ENCODE measurements at regions not wholly inside any gene's neighbourhood (a gene's known extent, or its start where the extent isn't known, plus 50 kb on each side); places are given as distances from the start of the nearest gene placed in this dataset.

DNA sequence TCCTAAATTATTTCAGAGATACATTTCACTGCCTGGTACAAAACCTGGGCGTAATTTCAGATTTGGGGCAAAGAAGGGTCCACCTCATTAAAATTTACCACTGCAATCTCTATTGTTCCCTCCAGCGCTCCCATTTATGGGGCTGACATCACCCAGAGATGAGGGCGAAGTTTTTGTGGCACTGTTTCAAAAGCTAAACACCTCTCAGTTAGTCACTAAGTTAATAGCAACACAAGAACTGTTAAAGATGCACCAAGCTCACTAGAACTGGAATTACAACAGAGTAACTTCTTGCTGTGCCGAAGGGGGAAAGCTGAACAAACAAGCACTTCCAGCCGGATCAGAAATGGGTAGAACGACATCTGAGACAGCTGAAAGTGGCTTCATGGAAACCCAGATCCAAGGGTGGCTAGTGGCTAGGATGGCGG lies 179.4 kb downstream of the GATA3 start:
- peaks cover 3% of the 10 kb centered on the region for H3K9me3 Mint-ChIP-seq
- no peak for ATAC-seq
- H3K36me3 Mint-ChIP-seq: no peaks in the 10 kb centered on the region
- H3K4me3 Mint-ChIP-seq: no peak overlapping the region
- H3K4me1 Mint-ChIP-seq: no peaks in the 10 kb centered on the region
- H3K27ac Mint-ChIP-seq: no peak overlapping the region
- no peaks in the 10 kb centered on the region for H3K27me3 Mint-ChIP-seq

DNA sequence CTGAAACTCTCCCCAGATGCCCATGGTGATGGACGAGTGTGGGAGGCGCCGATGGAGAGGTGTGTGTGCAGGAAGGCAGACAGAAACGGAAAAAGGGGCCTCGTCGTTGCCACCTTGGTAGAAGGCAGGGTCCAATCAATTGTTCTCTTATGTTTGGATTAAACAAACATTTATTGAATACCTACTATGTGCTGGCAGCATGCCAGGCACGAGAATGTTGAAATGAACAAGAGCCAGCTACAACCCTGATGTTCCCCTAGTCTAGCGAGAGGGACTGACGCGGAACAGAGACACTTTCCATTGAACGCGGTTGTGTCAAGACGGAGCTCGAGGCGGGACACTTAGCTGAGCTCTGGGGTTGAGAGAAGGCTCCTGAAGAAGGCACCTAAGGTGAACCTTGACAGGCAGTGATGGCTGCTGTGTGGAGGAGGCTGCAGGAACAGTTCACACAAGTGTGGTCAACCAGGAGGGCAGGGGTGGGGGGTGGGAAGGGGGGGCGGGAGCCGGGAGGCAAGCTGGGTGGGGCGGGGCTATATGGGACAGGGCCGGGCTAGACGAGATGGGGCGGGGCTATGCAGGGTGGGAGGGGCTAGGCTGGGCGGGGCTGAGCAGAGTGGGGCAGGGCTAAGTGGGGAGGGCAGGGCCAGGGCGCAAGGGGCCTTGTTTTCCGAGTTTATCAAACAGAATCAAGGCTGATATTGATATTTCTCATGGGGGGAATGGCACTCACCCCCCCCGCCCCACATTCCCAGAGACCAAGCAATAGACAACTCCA lies 181.0 kb downstream of the GATA3 start:
- no peak for ATAC-seq
- Mint-ChIP-seq H3K9me3 (peaks cover 3% of the 10 kb centered on the region), H3K36me3 (no peaks in the 10 kb centered on the region), H3K4me1 (no peaks in the 10 kb centered on the region), H3K4me3 (no peak overlapping the region), H3K27me3 (no peaks in the 10 kb centered on the region), H3K27ac (no peak overlapping the region)

DNA sequence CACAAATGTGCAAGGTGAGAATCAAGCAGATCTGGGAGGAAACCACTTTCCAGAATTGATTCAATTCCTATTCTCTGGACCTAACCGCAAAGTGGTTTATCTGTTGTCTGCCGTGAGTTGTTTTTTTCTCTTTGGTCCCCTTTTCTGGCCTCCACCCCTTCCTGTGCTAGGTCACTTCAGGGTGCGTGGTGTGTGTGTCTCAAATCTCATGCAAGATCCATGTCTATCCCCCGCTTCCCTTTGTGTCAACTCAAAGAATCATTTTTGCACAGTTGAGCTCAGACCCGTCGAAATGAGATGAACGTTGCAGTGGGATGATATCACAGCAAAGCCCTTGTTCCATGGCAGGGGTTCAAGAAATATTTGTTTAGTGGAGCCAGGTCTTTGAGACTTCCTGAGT lies 184.5 kb downstream of the GATA3 start:
- no peak overlapping the region for H3K27ac Mint-ChIP-seq
- H3K36me3 Mint-ChIP-seq: no peaks in the 10 kb centered on the region
- peaks cover 3% of the 10 kb centered on the region for H3K9me3 Mint-ChIP-seq
- H3K27me3 Mint-ChIP-seq: no peaks in the 10 kb centered on the region
- H3K4me3 Mint-ChIP-seq: no peak overlapping the region
- no peaks in the 10 kb centered on the region for H3K4me1 Mint-ChIP-seq
- no peak for ATAC-seq

DNA sequence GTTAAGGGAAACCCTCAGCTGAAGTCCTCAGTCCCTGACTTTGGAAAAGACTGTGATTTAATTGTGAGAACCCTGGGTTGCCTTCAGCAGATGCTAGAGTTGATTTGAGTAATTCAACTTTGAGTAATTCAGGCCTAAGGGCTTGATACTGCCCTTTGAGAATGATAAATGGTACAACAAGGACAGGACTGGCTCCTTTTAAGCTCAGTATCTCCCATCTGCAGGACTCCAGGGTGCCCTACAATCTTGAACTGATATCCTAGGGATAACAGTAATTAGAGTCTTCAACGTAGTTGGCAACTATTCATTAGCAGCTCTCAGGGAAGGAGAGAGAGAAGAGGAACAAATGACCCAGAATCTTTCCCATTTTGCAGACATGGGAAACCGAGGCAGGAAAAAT lies 186.4 kb downstream of the GATA3 start:
- Mint-ChIP-seq H3K4me3 (no peak overlapping the region), H3K4me1 (peaks cover 5% of the 10 kb centered on the region), H3K36me3 (no peaks in the 10 kb centered on the region), H3K9me3 (no peaks in the 10 kb centered on the region), H3K27me3 (no peaks in the 10 kb centered on the region), H3K27ac (no peak overlapping the region)
- no peak for ATAC-seq

DNA sequence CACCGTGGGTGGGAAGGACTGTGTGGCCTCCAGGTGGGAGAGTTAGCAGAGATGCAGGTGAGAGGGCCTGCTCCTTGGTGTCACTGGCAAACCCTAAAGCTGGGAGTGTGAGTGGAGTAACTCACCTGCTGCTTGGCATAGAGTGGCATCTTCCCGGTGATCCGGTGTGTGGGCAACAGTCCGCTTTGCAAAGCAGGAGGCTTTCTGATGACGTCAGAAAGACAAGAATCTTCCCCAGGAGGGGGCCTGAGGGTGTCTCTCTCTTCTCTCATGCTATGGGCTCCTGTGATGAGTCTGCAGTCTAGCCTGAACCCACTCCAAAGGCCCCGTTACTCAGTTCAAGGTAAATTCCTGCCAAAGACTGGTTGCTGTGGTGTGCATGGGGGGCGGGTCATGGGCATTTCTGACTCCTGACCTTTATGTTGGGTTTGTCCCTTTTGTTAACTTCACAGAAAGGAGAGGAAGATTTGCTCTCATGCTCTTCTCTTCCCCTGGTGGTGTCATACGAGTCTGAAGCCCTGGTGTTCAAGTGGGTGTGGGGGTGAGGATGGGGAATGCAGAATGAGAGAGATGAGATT lies 187.9 kb downstream of the GATA3 start:
- no peak for ATAC-seq
- Mint-ChIP-seq H3K27ac (no peak overlapping the region), H3K4me1 (peaks cover 5% of the 10 kb centered on the region), H3K27me3 (no peaks in the 10 kb centered on the region), H3K4me3 (no peak overlapping the region), H3K9me3 (no peaks in the 10 kb centered on the region), H3K36me3 (no peaks in the 10 kb centered on the region)

DNA sequence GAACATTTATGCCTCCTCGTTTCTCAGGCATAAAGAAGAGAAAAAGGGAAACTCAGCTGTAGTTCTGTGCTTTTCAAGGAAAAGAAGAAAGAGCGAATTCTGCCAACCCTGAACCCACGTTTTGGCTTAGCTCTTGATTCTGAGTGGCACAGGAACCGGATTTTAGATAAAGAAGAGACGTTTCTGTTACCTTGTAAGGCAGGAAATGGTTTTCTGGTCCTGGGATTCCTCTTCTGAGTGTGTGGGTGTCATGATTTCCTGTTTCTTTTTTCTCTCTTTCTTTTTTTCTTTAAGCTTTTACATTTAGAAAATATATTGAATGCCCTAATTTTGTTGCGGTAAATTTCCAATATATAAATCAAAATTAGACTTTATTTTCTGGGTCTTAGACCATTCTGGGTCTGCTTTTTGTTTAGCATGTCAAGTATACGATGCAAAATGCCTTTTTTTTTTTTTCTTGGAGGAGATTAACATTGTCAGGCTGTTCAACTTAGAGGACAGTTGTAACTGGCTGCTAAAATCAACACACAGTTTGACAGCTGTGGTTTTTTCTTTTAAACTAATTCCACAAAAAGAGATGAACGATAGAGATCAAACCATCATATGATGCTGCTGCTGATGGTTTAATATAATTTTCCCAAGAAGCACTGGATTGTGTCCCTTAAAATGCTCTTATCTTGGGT lies 190.8 kb downstream of the GATA3 start:
- Mint-ChIP-seq H3K9me3 (peaks cover 2% of the 10 kb centered on the region), H3K4me3 (no peak overlapping the region), H3K27ac (no peak overlapping the region), H3K27me3 (no peaks in the 10 kb centered on the region), H3K4me1 (peaks cover 5% of the 10 kb centered on the region), H3K36me3 (no peaks in the 10 kb centered on the region)
- ATAC-seq: no peak

DNA sequence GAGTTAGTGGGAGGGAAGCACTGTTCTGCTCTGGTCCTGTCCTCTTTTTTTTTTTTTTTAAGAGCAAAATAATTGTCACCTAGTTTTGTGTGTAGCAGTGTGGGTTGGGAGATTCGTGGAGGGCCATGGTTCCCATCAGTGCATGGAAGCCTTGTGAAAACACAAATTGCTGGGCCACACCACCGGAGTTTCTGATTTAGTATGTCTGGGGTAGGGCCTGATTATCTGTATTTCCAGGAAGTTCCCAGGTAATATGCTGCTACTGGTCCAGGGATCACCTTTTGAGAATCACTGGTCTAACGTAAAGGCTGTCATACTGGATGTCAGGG lies 191.3 kb downstream of the GATA3 start:
- Mint-ChIP-seq H3K4me3 (no peak overlapping the region), H3K4me1 (peaks cover 5% of the 10 kb centered on the region), H3K27ac (no peak overlapping the region), H3K9me3 (peaks cover 2% of the 10 kb centered on the region), H3K27me3 (no peaks in the 10 kb centered on the region), H3K36me3 (no peaks in the 10 kb centered on the region)
- ATAC-seq: no peak

DNA sequence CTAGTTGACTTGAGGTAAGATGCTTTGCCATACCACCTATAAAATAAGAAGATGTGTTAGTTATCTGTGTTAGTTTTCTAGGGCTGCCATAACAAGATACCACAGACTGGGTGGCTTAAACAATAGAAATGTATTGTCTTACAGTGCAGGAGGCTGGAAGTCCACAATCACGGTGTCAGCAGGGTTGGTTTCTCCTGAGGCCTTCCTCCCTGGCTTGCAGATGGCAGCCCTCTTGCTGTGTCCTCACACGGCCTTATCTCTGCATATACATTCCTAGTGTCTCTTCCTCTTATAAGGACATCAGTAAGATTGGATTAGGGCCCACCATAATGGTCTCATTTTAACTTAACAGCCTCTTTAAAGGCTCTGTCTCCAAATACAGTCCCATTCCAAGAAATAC lies 192.1 kb downstream of the GATA3 start:
- H3K4me1 Mint-ChIP-seq: peaks cover 5% of the 10 kb centered on the region
- H3K27ac Mint-ChIP-seq: no peak overlapping the region
- no peaks in the 10 kb centered on the region for H3K27me3 Mint-ChIP-seq
- no peaks in the 10 kb centered on the region for H3K36me3 Mint-ChIP-seq
- peaks cover 2% of the 10 kb centered on the region for H3K9me3 Mint-ChIP-seq
- no peak overlapping the region for H3K4me3 Mint-ChIP-seq
- no peak for ATAC-seq

DNA sequence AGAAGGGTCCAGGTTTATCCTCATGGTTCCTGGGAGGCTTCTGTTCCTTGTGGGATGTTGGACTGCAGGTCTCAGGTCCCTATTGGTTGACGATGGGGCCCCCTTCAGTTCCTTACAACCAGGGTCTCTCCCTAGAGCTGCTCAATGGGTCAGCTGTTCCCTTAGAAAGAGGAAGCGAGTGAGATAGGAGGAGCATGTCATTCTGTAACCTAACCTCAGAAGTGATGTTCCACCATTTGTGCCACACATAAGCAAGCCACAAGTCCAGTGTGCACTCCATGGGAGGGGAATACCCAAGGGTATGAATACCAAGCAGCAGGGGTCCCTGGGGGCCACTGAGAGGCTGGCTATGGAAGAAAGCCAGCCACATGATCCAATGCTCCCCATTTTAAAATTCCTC lies 192.7 kb downstream of the GATA3 start:
- no peak overlapping the region for H3K4me3 Mint-ChIP-seq
- no peak overlapping the region for H3K27ac Mint-ChIP-seq
- H3K9me3 Mint-ChIP-seq: peaks cover 2% of the 10 kb centered on the region
- no peaks in the 10 kb centered on the region for H3K36me3 Mint-ChIP-seq
- no peak for ATAC-seq
- H3K4me1 Mint-ChIP-seq: peaks cover 5% of the 10 kb centered on the region
- H3K27me3 Mint-ChIP-seq: no peaks in the 10 kb centered on the region

DNA sequence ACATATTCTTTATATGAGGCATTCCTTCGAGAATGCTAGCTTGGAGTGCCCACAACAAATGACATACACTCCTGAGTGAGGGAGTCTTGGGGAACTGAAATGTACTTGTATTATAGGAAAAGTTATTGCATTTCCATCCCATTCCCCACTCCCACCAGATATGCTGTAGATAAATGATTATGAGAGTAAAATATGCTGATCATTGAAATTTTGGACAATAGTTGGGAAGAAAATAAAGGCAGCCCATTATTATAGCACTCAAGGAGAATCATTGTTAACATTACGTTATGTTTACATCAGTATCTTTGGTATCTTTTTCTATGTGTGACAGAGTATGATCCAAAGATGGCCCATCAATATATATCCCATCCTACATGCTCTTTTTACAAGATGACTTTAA lies 194.4 kb downstream of the GATA3 start:
- Mint-ChIP-seq H3K27me3 (no peaks in the 10 kb centered on the region), H3K4me3 (no peak overlapping the region), H3K4me1 (peaks cover 5% of the 10 kb centered on the region), H3K36me3 (no peaks in the 10 kb centered on the region), H3K9me3 (peaks cover 2% of the 10 kb centered on the region), H3K27ac (no peak overlapping the region)
- ATAC-seq: no peak

DNA sequence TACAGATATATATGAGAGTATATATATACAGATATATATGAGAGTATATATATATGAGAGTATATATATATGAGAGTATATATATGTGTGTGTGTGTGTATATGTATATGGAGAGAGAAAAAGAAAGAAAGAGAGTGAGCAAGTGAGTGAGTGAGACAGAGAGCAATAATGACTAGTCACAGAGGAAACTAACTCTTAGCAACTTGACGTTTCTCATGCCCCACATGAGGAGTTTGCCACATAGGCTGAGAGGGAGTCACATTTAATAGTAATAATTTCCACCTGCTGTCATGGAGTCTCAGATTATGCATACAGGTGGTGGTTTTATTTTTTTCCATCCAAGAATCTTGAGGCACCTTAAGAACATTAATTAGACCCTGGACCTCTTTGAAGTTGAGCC lies 199.9 kb downstream of the GATA3 start:
- H3K36me3 Mint-ChIP-seq: no peaks in the 10 kb centered on the region
- peaks cover 8% of the 10 kb centered on the region for H3K9me3 Mint-ChIP-seq
- no peaks in the 10 kb centered on the region for H3K4me1 Mint-ChIP-seq
- H3K27ac Mint-ChIP-seq: no peak overlapping the region
- no peak overlapping the region for H3K4me3 Mint-ChIP-seq
- ATAC-seq: no peak
- H3K27me3 Mint-ChIP-seq: peaks cover 8% of the 10 kb centered on the region

DNA sequence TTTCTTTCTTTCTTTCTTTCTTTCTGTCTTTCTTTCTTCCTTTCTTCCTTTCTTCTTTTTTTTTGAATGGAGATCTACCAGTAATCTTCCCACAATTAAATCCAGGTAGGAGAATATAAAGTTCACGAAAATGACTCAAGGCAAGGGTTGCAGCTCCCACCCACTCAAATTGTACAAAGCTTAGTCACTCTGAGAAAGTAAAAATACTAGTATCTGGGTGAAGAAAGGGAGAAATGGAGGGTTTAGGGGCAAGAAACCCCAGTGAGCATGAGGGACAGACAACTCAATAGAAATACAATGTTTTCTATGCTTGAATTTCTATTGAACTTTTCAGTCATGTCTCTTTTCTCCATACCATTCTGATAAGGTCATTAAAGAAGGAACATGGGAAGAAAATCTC lies 200.8 kb downstream of the GATA3 start:
- Mint-ChIP-seq H3K9me3 (peaks cover 6% of the 10 kb centered on the region), H3K4me3 (no peak overlapping the region), H3K4me1 (no peaks in the 10 kb centered on the region), H3K27ac (no peak overlapping the region), H3K27me3 (peaks cover 8% of the 10 kb centered on the region), H3K36me3 (no peaks in the 10 kb centered on the region)
- no peak for ATAC-seq

DNA sequence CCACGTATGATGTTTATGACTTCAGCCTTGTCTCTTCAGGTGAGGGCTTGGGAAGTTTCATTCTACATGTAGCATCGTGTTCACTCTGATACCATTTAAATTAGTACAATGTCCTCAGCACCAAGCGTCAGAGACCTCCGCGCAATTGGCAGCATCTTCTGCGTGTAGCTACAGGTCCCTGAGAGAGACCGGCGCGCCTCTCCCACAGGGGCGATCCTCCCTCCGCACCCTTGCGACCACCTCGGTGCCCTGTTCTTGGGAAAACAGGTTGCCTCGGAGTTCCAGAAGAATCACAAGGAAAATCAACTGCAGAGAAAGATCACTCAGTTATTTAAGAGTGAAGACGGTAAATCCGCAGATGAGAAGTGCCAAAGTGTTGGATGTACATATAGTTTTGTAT lies 206.2 kb downstream of the GATA3 start:
- Mint-ChIP-seq H3K36me3 (no peaks in the 10 kb centered on the region), H3K9me3 (peaks cover 3% of the 10 kb centered on the region), H3K27me3 (peaks cover 21% of the 10 kb centered on the region), H3K27ac (no peak overlapping the region), H3K4me3 (no peak overlapping the region), H3K4me1 (no peaks in the 10 kb centered on the region)
- no peak for ATAC-seq

DNA sequence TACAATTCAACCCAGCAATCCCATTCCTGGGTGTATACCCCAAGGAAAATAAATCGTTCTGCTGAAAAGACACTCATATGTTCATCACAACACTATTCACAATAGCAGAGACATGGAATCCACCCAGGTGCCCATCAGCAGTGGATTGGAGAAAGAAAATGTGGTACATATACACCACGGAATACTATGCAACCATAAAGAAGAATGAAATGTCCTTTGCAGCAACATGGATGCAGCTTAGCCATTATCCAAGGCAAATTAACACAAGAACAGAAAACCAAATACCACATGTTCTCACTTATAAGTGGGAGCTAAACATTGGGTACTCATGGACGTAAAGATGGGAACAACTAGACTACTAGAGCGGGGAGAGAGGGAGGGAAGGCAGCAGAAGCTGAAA lies 207.8 kb downstream of the GATA3 start:
- no peak for ATAC-seq
- H3K27ac Mint-ChIP-seq: no peak overlapping the region
- peaks cover 21% of the 10 kb centered on the region for H3K27me3 Mint-ChIP-seq
- peaks cover 3% of the 10 kb centered on the region for H3K9me3 Mint-ChIP-seq
- no peaks in the 10 kb centered on the region for H3K36me3 Mint-ChIP-seq
- H3K4me3 Mint-ChIP-seq: no peak overlapping the region
- no peaks in the 10 kb centered on the region for H3K4me1 Mint-ChIP-seq

DNA sequence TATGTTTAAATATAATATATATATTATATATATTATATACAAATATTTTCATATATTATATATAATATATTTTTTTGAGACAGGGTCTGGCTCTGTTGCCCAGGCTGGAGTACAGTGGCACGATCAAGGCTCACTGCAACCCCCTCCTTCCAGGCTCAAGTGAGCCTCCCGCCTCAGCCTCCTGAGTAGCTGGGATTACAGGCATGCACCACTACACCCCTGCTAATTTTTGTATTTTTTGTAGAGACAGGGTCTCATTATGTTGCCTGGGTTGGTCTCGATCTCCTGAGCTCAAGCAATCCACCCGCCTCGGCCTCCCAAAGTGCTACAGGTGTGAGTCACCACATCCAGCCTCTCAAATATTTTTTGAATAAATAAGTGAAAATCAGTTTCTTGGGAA lies 215.5 kb downstream of the GATA3 start:
- Mint-ChIP-seq H3K9me3 (no peaks in the 10 kb centered on the region), H3K36me3 (no peaks in the 10 kb centered on the region), H3K4me1 (no peaks in the 10 kb centered on the region), H3K27ac (no peak overlapping the region), H3K27me3 (peaks cover 7% of the 10 kb centered on the region), H3K4me3 (no peak overlapping the region)
- no peak for ATAC-seq

DNA sequence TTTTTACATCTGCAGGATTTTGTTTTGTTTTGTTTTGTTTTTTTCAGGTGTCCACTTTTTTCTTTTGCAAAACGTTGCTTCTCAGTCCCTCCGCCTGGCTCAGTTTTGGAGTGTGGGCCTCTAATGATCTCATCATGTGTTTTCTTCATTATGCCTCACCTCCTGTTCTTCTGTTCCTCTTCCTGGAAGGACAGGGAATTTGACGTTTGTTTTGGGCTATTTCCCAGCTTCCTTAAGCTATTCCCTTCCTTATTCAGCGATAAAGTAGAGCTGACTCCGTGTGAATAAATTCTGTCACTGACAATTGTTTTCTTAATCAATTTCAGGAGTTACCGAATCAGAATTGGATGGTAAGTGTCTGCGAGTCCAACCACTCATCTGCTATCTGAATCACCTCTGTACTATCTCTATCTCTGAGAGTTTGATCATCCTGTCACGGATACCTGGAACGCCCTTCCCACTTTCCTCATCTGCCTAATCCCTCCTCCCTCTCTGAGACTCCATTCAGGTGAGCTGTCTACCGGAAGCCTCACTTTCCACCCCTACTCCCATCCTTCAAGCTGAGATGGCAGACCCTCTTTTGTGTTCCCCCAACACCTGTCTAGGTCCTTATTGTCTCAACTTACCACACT lies 218.4 kb downstream of the GATA3 start:
- Mint-ChIP-seq H3K4me1 (no peaks in the 10 kb centered on the region), H3K4me3 (no peak overlapping the region), H3K27me3 (no peaks in the 10 kb centered on the region)

More for the DNA sequence above, 218.4 kb downstream of the GATA3 start:
- Mint-ChIP-seq H3K36me3 (no peaks in the 10 kb centered on the region), H3K9me3 (no peaks in the 10 kb centered on the region), H3K27ac (no peak overlapping the region)
- no peak for ATAC-seq

Measured in stimulated activated memory B cell treated with anti-CD40 and anti-IgM and Interleukin-4, amounts not matched to agents 10 μg/mL and 1 μg/mL and 100 μg/mL, for 72 hours (primary cell).